ENCODE measurements at regions not wholly inside any gene's neighbourhood (a gene's known extent, or its start where the extent isn't known, plus 50 kb on each side); places are given as distances from the start of the nearest gene placed in this dataset.

DNA sequence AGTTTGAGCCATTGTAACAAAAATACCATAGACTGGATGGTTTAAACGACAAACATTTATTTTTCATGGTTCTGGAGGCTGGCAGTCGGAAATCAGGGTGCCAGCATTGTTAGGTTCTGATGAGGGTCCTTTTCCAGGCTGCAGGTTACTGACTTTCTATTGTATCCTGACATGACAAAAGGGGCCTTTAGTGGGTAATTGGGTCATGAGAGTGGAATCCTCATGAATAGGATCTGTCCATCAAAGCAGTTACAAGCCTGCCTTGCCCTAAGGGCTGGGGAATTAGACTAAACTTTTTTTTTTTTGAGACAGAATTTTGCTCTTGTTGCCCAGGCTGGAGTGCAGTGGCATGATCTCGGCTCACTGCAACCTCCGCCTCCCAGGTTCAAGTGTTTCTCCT is 347.9 kb upstream of the TSHZ2 start:
- intact Hi-C loops (cut with DNase I) = no loop called here
- no peak for TF ChIP-seq POLR2A (IDR thresholded peaks at IDR 0.05)
- Histone ChIP-seq H3K27ac (no peak overlapping the region), H3K9me3 (no peaks in the 10 kb centered on the region), H3K36me3 (no peaks in the 10 kb centered on the region), H3K4me1 (no peaks in the 10 kb centered on the region), H3K27me3 (no peaks in the 10 kb centered on the region), H3K4me3 (replicated peaks in 1 of 3) (no peak overlapping the region)
- WGBS, 2 donors = 73 to 88% methylated on average over 4 of the region's 4 CpGs
- no peak for DNase-seq

- H3K4me1 ChIP-seq = no peaks in the 10 kb centered on the region
- intact Hi-C loops (cut with DNase I) = no loop called here
- H3K27ac ChIP-seq = no peak overlapping the region
- TF ChIP-seq POLR2A (IDR thresholded peaks at IDR 0.05) = no peak
- TF ChIP-seq CTCF (IDR thresholded peaks at IDR 0.05) = no peak
- H3K27me3 ChIP-seq = no peaks in the 10 kb centered on the region
- H3K36me3 ChIP-seq = no peaks in the 10 kb centered on the region
- DNase-seq = no peak
- H3K9me3 ChIP-seq = no peaks in the 10 kb centered on the region
- H3K4me3 ChIP-seq (replicated peaks in 1 of 3) = no peak overlapping the region
Observed at GRCh38 chr20:52622081-52622480, 350.1 kb upstream of the TSHZ2 start.

DNA sequence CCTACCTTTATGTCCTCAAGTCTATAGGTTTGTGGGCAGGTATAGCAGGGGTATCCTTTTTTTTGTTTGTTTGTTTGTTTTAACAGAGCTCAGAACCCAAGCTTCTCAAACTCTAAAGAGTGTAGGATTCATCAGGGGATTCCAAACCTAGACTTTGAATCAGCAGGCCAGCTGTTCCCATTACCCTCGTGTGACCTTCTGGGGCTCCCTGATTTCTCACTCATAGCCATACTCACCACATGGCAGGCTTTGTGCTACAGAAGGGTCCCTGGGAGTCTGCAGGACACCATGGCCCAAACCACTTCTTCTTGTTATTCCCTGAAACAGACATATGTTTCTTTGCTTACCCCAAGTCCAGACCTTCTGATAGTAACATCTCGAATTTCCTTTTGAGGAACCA is 350.8 kb upstream of the TSHZ2 start:
- Histone ChIP-seq H3K27me3 (no peaks in the 10 kb centered on the region), H3K4me1 (no peaks in the 10 kb centered on the region), H3K36me3 (no peaks in the 10 kb centered on the region), H3K27ac (no peak overlapping the region), H3K4me3 (replicated peaks in 1 of 3) (no peak overlapping the region), H3K9me3 (no peaks in the 10 kb centered on the region)
- no peak for DNase-seq
- intact Hi-C loops (cut with DNase I) = no loop called here
- WGBS, 2 donors = 67 to 76% methylated on average over 2 of the region's 2 CpGs
- TF ChIP-seq CTCF (IDR thresholded peaks at IDR 0.05) (no peak), POLR2A (IDR thresholded peaks at IDR 0.05) (no peak)

DNA sequence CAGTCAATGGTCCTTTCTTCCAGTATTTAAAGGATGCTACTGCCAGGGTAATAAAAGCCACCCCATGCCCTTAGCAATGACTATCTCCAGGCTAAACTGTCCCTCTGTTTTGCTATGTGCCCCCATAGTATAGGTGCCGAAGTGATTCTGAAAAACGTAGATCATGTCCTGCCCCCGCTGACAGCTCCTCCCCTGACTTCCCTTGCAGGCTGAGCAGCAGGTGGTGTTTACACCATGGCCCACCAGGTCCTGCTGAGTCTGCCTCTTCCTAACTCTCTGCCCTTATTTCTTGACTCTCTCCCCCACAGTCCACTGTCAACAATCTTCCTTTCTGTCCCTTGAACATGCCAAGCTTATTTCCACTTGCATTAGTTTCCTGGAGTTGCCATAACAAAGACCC is 352.5 kb upstream of the TSHZ2 start:
- no peak for DNase-seq
- TF ChIP-seq CTCF (IDR thresholded peaks at IDR 0.05) (no peak), POLR2A (IDR thresholded peaks at IDR 0.05) (no peak)

GRCh38 chr20:52619101-52619500 is 353.1 kb upstream of the TSHZ2 start:
- no peaks in the 10 kb centered on the region for H3K4me1 ChIP-seq
- intact Hi-C loops (cut with DNase I) = no loop called here
- 59 to 64% methylated on average over 5 of the region's 5 CpGs for WGBS, 2 donors
- H3K9me3 ChIP-seq = no peaks in the 10 kb centered on the region
- no peak overlapping the region for H3K27ac ChIP-seq
- no peaks in the 10 kb centered on the region for H3K27me3 ChIP-seq
- no peak for TF ChIP-seq POLR2A (IDR thresholded peaks at IDR 0.05)
- no peak for TF ChIP-seq CTCF (IDR thresholded peaks at IDR 0.05)
- DNase-seq = no peak
- no peaks in the 10 kb centered on the region for H3K36me3 ChIP-seq
- H3K4me3 ChIP-seq (replicated peaks in 1 of 3) = no peak overlapping the region

More for the DNA sequence above, 352.5 kb upstream of the TSHZ2 start:
- H3K4me1 ChIP-seq = no peaks in the 10 kb centered on the region
- H3K27me3 ChIP-seq = no peaks in the 10 kb centered on the region
- intact Hi-C loops (cut with DNase I) = no loop called here
- no peak overlapping the region for H3K4me3 ChIP-seq (replicated peaks in 1 of 3)
- no peak overlapping the region for H3K27ac ChIP-seq
- no peaks in the 10 kb centered on the region for H3K9me3 ChIP-seq
- H3K36me3 ChIP-seq = no peaks in the 10 kb centered on the region
- WGBS, 2 donors = 66 to 70% methylated on average over 3 of the region's 3 CpGs

- 56 to 58% methylated on average over 3 of the region's 3 CpGs for WGBS, 2 donors
- no peak for TF ChIP-seq POLR2A (IDR thresholded peaks at IDR 0.05)
- TF ChIP-seq CTCF (IDR thresholded peaks at IDR 0.05) = no peak
- no peaks in the 10 kb centered on the region for H3K4me1 ChIP-seq
- no peaks in the 10 kb centered on the region for H3K36me3 ChIP-seq
- H3K27ac ChIP-seq = no peak overlapping the region
- DNase-seq = no peak
- intact Hi-C loops (cut with DNase I) = no loop called here
- H3K4me3 ChIP-seq (replicated peaks in 1 of 3) = no peak overlapping the region
- H3K27me3 ChIP-seq = no peaks in the 10 kb centered on the region
- no peaks in the 10 kb centered on the region for H3K9me3 ChIP-seq
Observed at GRCh38 chr20:52616629-52617028, 355.5 kb upstream of the TSHZ2 start.
